DND-41 (cell line): ENCODE measurements at regions not wholly inside any gene's neighbourhood (a gene's known extent, or its start where the extent isn't known, plus 50 kb on each side); places are given as distances from the start of the nearest gene placed in this dataset.

Experiments used
- ATAC-seq: fragments of 200-7000 bp; cut with Tn5 transposase; 3 replicates; pipeline ENCODE4 v1.9.1; 2021; ENCODE audit warnings: low read depth; ENCODE audit not compliant: insufficient read depth
- DNase-seq: peaks from one replicate; pipeline ENCODE4 v3.0.0-alpha.2; 2020
- H2AFZ ChIP-seq: 2 replicates; pipeline ENCODE4 v1.6.0; 2012; ENCODE audit warnings: low read depth, low read length
- H3K27ac ChIP-seq: 2 replicates; pipeline ENCODE4 v1.5.1; 2012; ENCODE audit warnings: low read length, inconsistent platforms
- H3K27me3 ChIP-seq: fragments of 200-600 bp; sonication (generic); 2 replicates; pipeline ENCODE4 v1.6.0; 2012; ENCODE audit warnings: low read length, mild to moderate bottlenecking, inconsistent platforms; ENCODE audit not compliant: insufficient read depth, poor library complexity
- H3K36me3 ChIP-seq: 2 replicates; pipeline ENCODE4 v1.5.1; 2012; ENCODE audit warnings: low read length, inconsistent platforms; ENCODE audit not compliant: insufficient read depth
- H3K4me1 ChIP-seq: 2 replicates; pipeline ENCODE4 v1.5.1; 2012; ENCODE audit warnings: mild to moderate bottlenecking, low read length; ENCODE audit not compliant: insufficient read depth
- H3K4me2 ChIP-seq: 2 replicates; pipeline ENCODE4 v1.6.0; 2012; ENCODE audit warnings: mild to moderate bottlenecking, moderate library complexity, low read length, inconsistent platforms; ENCODE audit not compliant: insufficient read depth
- H3K4me3 ChIP-seq, 2 experiments: fragments of 200-600 bp in 1 of 2; shearing (Covaris generic) in 1 of 2; 2 replicates each; pipeline ENCODE4 v1.5.1; 2012 to 2016; ENCODE audit warnings: inconsistent platforms in 2 of 2, low read length in 2 of 2, mild to moderate bottlenecking in 2 of 2, low read depth in 1 of 2, moderate library complexity in 1 of 2
- H3K79me2 ChIP-seq: 2 replicates; pipeline ENCODE4 v1.6.0; 2012; ENCODE audit warnings: low read length, inconsistent platforms; ENCODE audit not compliant: insufficient read depth
- H3K9ac ChIP-seq: 2 replicates; pipeline ENCODE4 v1.6.0; 2012; ENCODE audit warnings: low read depth, mild to moderate bottlenecking, inconsistent platforms, low read length, moderate library complexity
- H3K9me3 ChIP-seq: 2 replicates; pipeline ENCODE4 v1.5.1; 2012; ENCODE audit warnings: low read length, moderate library complexity, mild to moderate bottlenecking, inconsistent platforms; ENCODE audit not compliant: insufficient read depth, severe bottlenecking
- H4K20me1 ChIP-seq: 2 replicates; pipeline ENCODE4 v1.6.0; 2012; ENCODE audit warnings: low read length; ENCODE audit not compliant: insufficient read depth
- EZH2 ChIP-seq: IDR thresholded peaks from 3 replicates; pipeline ENCODE4 v1.6.1; 2012; ENCODE audit warnings: borderline replicate concordance, low read depth, mild to moderate bottlenecking, moderate library complexity, low read length, inconsistent platforms; ENCODE audit not compliant: severe bottlenecking
- TF ChIP-seq, protein P1 (sequence below): IDR thresholded peaks from 2 replicates; pipeline ENCODE4 v1.5.1; 2012; ENCODE audit warnings: borderline replicate concordance, low read length, moderate library complexity, mild to moderate bottlenecking; ENCODE audit not compliant: poor library complexity, severe bottlenecking; ENCODE audit errors: extremely low read depth

DNA sequence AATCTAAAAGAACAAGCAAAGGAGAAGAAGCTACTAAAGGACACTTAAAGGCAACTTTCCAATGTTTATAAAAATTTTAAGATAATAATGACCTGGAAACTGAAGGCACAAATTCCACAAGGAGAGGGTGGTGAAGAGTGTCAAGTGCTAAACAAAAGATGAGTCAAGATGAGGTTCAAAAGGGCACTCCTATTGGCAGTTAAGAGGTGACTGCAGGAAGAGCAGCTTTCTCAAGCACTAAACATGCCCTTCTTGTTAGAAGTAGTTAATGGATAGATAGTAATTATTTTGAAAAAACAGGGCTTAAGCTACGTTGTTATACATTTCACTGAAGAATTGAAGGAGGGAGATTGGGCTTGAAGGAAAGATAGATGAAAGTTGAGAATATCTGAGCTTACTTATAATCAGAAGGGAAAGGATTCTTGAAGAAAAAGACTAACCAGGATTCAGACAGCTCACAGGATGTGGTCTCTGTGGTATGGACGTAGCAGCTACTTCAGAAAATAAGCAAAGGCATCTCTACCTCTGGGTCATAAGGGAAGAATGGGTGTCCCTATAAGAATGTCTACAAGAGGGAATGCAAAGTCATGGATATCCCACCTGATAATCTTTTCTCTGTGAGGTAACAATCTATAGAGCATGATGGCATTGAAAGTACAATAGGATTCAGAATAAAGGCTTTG, 454.7 kb upstream of the SLC39A10 start:
- Histone ChIP-seq H4K20me1 (no peaks in the 10 kb centered on the region), H3K79me2 (no peaks in the 10 kb centered on the region), H3K4me3 (no peak overlapping the region), H2AFZ (peak overlapping the region; percentile 19), H3K27ac (peak overlapping the region; percentile 65), H3K9ac (no peak overlapping the region), H3K4me2 (peak overlapping the region; percentile 44), H3K27me3 (no peaks in the 10 kb centered on the region), H3K36me3 (no peaks in the 10 kb centered on the region), H3K9me3 (no peaks in the 10 kb centered on the region), H3K4me1 (peaks cover 24% of the 10 kb centered on the region)
- TF ChIP-seq EZH2, result no peak
- DNase-seq (peak; percentile 67), ATAC-seq (peak; percentile 98)

DNA sequence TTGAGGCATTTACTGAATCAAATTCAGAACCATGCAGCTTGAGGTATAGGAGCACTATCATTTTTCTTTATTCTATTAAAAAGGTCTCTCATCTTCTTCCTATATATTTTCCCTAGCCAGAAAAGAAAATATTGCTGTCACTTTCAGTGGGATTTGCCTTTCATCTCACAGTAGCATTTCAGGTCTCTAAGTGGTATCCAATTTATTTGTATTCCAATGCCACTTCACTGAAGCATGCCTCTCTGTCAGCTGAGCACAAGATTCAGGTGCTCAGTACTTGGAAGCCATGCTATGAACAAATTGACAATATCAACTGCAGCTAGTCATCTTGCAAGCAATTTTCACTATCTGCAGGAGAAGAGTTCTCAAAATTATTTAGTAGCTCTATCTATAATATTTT, 457.2 kb upstream of the SLC39A10 start:
- DNase-seq (no peak), ATAC-seq (no peak)
- Histone ChIP-seq H3K4me1 (peaks cover 24% of the 10 kb centered on the region), H3K27me3 (no peaks in the 10 kb centered on the region), H4K20me1 (no peaks in the 10 kb centered on the region), H3K9me3 (no peaks in the 10 kb centered on the region), H3K27ac (no peak overlapping the region), H3K4me2 (no peak overlapping the region), H3K79me2 (no peaks in the 10 kb centered on the region), H3K36me3 (no peaks in the 10 kb centered on the region), H3K9ac (no peak overlapping the region), H2AFZ (no peak overlapping the region), H3K4me3 (no peak overlapping the region)
- TF ChIP-seq, protein P1, sequence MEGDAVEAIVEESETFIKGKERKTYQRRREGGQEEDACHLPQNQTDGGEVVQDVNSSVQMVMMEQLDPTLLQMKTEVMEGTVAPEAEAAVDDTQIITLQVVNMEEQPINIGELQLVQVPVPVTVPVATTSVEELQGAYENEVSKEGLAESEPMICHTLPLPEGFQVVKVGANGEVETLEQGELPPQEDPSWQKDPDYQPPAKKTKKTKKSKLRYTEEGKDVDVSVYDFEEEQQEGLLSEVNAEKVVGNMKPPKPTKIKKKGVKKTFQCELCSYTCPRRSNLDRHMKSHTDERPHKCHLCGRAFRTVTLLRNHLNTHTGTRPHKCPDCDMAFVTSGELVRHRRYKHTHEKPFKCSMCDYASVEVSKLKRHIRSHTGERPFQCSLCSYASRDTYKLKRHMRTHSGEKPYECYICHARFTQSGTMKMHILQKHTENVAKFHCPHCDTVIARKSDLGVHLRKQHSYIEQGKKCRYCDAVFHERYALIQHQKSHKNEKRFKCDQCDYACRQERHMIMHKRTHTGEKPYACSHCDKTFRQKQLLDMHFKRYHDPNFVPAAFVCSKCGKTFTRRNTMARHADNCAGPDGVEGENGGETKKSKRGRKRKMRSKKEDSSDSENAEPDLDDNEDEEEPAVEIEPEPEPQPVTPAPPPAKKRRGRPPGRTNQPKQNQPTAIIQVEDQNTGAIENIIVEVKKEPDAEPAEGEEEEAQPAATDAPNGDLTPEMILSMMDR, result no peak
- TF ChIP-seq EZH2, result no peak

DNA sequence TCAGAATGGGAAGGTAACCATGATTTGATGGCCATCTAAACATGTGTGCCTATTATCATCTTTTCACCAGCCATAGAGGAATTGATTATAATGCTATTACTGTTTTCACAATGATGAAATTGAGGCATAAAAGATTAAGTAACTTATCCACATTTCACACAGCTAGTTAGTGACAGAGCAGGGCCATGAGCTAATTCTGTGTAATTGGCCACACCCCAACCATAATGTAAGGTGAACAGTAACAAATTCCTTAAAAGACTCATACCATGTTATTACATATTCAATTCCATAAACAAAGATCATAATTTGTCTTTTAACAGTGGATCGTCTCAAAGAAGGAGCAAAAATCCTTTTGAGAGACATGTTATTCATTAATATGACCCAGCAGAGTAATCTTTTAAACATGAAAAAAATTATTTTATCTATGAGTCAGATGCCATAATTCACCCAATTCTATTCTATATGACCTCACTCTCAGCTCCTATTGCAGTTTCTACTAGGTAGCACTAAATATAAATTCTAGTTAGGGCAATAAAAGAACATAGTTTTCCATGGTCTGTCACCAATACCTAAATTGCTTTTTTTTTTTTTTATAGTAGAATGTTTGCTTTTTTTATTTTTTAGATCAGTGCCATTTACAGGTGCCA, 475.8 kb upstream of the SLC39A10 start:
- H3K36me3 ChIP-seq, result no peaks in the 10 kb centered on the region
- H3K9ac ChIP-seq, result no peak overlapping the region
- no peaks in the 10 kb centered on the region for H3K79me2 ChIP-seq
- DNase-seq (no peak), ATAC-seq (no peak)
- H3K4me1 ChIP-seq, result no peaks in the 10 kb centered on the region
- H4K20me1 ChIP-seq, result no peaks in the 10 kb centered on the region
- H3K4me3 ChIP-seq, result no peak overlapping the region
- TF ChIP-seq, protein P1, result no peak
- no peak for TF ChIP-seq EZH2
- H3K27ac ChIP-seq, result no peak overlapping the region
- no peaks in the 10 kb centered on the region for H3K9me3 ChIP-seq
- H3K4me2 ChIP-seq, result no peak overlapping the region
- H3K27me3 ChIP-seq, result no peaks in the 10 kb centered on the region
- H2AFZ ChIP-seq, result no peak overlapping the region

DNA sequence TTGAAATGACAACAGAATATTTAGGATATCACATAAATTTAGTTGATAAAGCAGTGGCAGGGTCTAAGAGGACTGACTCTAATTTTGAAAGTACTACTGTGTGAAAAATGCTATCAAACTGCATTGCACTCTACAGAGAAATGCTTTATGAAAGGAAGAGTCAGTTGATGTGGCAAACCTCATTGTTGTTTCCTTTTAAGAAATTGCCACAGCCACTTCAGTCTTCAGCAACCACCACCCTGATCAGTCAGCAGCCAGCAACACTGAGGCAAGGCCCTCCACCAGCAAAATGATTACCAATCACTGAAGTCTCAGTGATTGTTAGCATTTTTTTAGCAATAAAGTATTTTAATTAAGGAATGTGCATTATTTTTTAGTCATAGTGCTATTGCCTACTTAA, 488.7 kb upstream of the SLC39A10 start:
- ATAC-seq, result peak; percentile 90
- peak overlapping the region; percentile 69 for H3K27ac ChIP-seq
- H3K4me2 ChIP-seq, result no peak overlapping the region

More for the DNA sequence above, 488.7 kb upstream of the SLC39A10 start:
- H4K20me1 ChIP-seq, result no peaks in the 10 kb centered on the region
- peaks cover 11% of the 10 kb centered on the region for H3K9me3 ChIP-seq
- no peak for TF ChIP-seq EZH2
- TF ChIP-seq, protein P1, result no peak
- H3K36me3 ChIP-seq, result no peaks in the 10 kb centered on the region
- H3K4me3 ChIP-seq, result no peak overlapping the region
- no peak overlapping the region for H3K9ac ChIP-seq
- H3K79me2 ChIP-seq, result no peaks in the 10 kb centered on the region
- no peaks in the 10 kb centered on the region for H3K27me3 ChIP-seq
- peak; percentile 55 for DNase-seq
- H3K4me1 ChIP-seq, result peaks cover 17% of the 10 kb centered on the region
- H2AFZ ChIP-seq, result no peak overlapping the region
